ENCODE measurements at regions not wholly inside any gene's neighbourhood (a gene's known extent, or its start where the extent isn't known, plus 50 kb on each side); places are given as distances from the start of the nearest gene placed in this dataset.

DNA sequence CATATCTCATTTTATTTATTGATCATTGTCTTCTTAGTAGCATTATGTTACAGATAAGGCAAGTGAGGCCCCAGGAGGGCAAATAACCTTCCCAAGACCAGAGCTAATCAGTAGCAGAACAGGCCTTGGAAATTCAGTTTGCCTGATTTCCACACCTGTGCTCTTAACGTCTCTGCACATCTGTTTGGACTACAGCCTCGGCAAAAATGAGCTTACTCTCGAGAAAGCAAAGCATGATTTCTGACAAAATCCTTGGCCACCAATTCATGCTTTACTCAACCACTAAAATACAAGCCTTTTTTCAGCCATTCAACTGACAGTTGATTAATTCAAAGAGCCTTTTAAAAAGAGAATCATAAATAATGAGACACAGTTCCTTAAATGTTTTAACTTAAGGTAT is 309.3 kb upstream of the HTR2A start:
- TF ChIP-seq, protein P1, sequence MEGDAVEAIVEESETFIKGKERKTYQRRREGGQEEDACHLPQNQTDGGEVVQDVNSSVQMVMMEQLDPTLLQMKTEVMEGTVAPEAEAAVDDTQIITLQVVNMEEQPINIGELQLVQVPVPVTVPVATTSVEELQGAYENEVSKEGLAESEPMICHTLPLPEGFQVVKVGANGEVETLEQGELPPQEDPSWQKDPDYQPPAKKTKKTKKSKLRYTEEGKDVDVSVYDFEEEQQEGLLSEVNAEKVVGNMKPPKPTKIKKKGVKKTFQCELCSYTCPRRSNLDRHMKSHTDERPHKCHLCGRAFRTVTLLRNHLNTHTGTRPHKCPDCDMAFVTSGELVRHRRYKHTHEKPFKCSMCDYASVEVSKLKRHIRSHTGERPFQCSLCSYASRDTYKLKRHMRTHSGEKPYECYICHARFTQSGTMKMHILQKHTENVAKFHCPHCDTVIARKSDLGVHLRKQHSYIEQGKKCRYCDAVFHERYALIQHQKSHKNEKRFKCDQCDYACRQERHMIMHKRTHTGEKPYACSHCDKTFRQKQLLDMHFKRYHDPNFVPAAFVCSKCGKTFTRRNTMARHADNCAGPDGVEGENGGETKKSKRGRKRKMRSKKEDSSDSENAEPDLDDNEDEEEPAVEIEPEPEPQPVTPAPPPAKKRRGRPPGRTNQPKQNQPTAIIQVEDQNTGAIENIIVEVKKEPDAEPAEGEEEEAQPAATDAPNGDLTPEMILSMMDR (IDR thresholded peaks at IDR 0.05; ENCODE audit: borderline replicate concordance, insufficient read depth, low read depth, low read length) = no peak
- no peak overlapping the region for H3K4me3 ChIP-seq (ENCODE audit: low read depth, low read length)

DNA sequence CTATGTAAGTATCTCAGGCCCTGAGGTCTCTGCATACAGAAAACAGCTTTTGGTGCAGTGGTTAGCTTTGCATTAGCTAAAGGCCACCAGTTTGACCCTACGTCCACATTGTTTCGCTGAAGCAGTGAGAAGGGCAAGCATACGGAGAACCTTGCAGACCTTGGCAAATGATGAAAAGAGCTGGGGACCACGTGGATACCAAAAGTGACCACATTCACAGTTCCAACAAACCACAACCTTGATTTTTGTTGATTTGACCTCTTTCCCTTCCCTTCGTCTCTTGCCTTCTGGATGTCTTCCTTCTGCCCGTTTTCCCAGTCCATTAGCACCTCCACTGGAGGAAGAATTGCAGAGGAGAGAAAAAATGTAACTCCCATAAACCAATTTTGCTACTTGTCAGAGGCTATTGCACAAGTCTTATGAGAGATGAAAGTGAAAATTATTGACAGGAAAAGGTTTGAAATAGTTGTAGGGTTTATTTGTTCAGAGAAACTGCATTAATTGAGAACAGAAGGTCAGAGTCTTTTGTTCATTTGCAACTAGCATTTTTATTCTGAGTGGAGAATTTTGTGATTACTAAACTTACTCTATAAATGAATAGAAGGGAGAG is 293.9 kb upstream of the HTR2A start:
- H3K4me3 ChIP-seq (ENCODE audit: low read depth, low read length) = no peak overlapping the region
- TF ChIP-seq, protein P1 (IDR thresholded peaks at IDR 0.05; ENCODE audit: borderline replicate concordance, insufficient read depth, low read depth, low read length) = no peak

DNA sequence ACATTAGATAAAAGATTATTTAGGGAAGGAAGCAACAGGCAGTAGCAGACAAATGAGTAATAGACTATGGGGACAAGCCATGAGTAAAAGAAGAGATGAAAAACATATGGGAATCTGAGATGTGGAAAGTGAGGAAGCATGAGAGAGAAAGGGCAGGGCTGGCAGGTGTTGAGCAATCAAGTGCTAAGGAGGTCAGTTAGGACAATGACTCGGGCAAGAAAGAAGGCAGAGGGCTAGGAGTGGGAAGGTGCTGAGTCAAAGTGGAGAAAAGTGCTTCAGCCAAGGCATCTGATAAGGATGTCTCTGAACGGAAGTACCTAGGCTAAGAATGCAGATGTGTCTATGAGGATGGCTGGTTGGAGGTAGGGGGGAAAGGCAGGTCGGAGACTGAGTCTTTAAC is 291.9 kb upstream of the HTR2A start:
- TF ChIP-seq, protein P1 (IDR thresholded peaks at IDR 0.05; ENCODE audit: borderline replicate concordance, insufficient read depth, low read depth, low read length) = no peak
- H3K4me3 ChIP-seq (ENCODE audit: low read depth, low read length) = no peak overlapping the region

DNA sequence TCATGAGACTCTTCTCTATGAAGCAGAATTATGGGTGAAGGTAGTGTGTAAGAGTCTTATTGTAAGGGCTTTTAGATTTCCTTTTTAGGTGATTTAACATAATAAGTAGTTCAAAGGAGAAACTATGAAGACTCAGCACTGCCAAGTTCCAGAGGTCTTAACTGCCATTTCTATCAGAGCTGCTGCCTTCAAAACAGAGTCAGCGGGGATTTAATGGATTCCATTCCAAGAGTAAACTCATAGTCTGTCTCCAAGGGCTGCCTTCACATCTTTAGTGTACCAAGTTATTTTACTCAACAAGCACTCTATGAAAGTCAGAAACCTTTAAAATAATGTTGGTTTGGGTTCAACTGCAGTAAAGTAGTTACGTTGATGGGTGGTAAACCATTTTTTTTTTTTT is 289.6 kb upstream of the HTR2A start:
- TF ChIP-seq, protein P1 (IDR thresholded peaks at IDR 0.05; ENCODE audit: borderline replicate concordance, insufficient read depth, low read depth, low read length) = no peak
- H3K4me3 ChIP-seq (ENCODE audit: low read depth, low read length) = no peak overlapping the region

DNA sequence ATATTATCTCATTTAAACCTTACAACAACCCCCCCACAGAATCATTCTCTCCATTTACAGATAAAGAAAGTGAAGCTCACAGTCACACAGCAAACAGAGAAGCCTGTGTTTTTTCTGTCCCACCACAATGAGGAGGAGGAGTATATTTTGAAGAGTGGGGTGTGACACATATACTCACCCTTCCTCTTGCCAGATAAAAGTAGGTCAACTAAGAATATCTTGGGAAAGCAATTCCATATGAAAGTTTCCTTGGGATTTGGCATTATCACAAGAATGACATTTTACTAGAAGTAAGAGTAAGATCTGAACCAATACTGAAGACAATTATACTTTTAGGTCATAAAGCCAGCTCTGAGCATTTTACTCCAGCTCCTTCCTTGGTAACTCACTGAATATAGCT is 287.5 kb upstream of the HTR2A start:
- TF ChIP-seq, protein P1 (IDR thresholded peaks at IDR 0.05; ENCODE audit: borderline replicate concordance, insufficient read depth, low read depth, low read length) = no peak

DNA sequence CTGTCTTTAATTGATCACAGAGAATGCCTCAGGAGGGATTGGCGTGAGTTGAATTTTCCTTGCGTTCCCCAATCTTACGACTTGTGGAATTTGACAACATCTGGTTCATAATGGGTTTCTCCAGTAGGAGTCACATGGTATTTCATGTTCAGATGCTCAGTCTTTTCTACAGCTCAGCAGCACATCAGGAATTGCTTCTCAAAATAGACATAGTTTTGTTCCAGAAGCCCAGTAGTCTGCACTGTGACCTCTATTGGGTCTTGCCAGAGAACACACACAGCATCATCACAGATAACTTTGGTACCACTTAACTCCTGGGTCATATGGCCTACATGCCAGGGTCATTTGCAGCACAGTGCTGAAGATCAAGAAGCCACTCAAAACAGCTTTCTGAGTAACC is 282.5 kb upstream of the HTR2A start:
- TF ChIP-seq, protein P1 (IDR thresholded peaks at IDR 0.05; ENCODE audit: borderline replicate concordance, insufficient read depth, low read depth, low read length) = no peak
- no peak overlapping the region for H3K4me3 ChIP-seq (ENCODE audit: low read depth, low read length)

More for the DNA sequence above, 287.5 kb upstream of the HTR2A start:
- no peak overlapping the region for H3K4me3 ChIP-seq (ENCODE audit: low read depth, low read length)

DNA sequence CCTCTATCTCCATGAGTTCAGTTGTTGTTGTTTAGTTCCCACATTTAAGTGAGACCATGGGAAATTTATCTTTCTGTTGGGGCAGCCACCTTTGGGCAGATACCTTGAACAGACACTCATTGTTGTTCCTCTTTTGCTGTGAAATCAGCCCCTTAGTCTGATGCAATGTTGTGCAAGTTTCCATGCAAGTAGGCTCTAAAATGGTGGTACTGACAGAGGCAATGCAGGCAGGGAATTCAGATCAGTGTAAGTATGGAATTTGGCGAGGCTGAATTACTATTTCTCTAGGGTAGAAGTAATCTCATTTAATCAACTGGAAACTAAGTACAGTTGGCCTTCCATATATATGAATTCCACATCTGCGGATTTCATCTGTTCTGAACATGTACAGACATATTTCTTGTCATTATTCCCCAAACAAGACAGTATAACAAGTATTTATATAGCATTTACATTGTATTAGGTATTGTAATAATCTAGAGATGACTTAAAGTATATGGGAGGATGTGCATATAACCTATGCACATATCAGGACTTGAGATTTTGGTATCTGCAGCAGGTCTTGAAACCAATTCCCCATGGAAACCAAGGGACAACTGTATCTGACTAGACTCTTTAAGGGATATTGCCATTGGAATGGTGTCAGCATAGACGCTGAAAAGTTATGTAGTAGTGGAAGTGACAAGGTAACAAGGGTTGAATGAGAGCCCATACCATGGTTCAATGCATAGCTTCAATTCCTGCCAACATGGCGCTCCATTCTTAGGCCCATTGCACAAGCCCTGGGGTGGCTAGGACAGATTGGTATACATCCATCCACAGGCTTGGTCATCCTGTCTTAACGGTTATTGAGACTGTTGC is 281.5 kb upstream of the HTR2A start:
- TF ChIP-seq, protein P1 (IDR thresholded peaks at IDR 0.05; ENCODE audit: borderline replicate concordance, insufficient read depth, low read depth, low read length) = no peak
- H3K4me3 ChIP-seq (ENCODE audit: low read depth, low read length) = no peak overlapping the region

Data from GM12875 (cell line).